ENCODE measurements at regions not wholly inside any gene's neighbourhood (a gene's known extent, or its start where the extent isn't known, plus 50 kb on each side); places are given as distances from the start of the nearest gene placed in this dataset.

- TF ChIP-seq YY1 (IDR thresholded peaks at IDR 0.05; ENCODE audit: low read depth, low read length) = no peak
- TF ChIP-seq KAT2A (conservative IDR thresholded peaks at IDR 0.05; ENCODE audit: control insufficient read depth, low read depth, low read length) = no peak
- TF ChIP-seq ZSCAN29 (IDR thresholded peaks at IDR 0.05) = no peak
- no peak for TF ChIP-seq USF2 (IDR thresholded peaks at IDR 0.05; ENCODE audit: borderline replicate concordance, low read depth, low read length)
- no peak for TF ChIP-seq IKZF2 (IDR thresholded peaks at IDR 0.05)
- TF ChIP-seq BACH1 (IDR thresholded peaks at IDR 0.05; ENCODE audit: borderline replicate concordance) = no peak
- TF ChIP-seq POLR2AphosphoS5 (IDR thresholded peaks at IDR 0.05; ENCODE audit: low read length) = no peak
- TF ChIP-seq CHD1 (IDR thresholded peaks at IDR 0.05; ENCODE audit: low read depth, low read length) = no peak
- TF ChIP-seq MYC (IDR thresholded peaks at IDR 0.05; ENCODE audit: insufficient read depth, insufficient read length, insufficient replicate concordance, low read length, severe bottlenecking) = no peak
- no peak for TF ChIP-seq TAF1 (IDR thresholded peaks at IDR 0.05; ENCODE audit: borderline replicate concordance, low read depth, low read length)
- TF ChIP-seq POLR2A (IDR thresholded peaks at IDR 0.05; ENCODE audit: low read depth, low read length) = no peak
- no peak for TF ChIP-seq ZBTB33 (IDR thresholded peaks at IDR 0.05)
- TF ChIP-seq NFYB (IDR thresholded peaks at IDR 0.05; ENCODE audit: insufficient read depth, low read depth, low read length) = peak; percentile 61; the same call in 1 of the 2 replicates
- peak; percentile 54; the same call in 1 of the 2 replicates for TF ChIP-seq FOXM1 (IDR thresholded peaks at IDR 0.05; ENCODE audit: low read depth, low read length)
- TF ChIP-seq NR2F1 (conservative IDR thresholded peaks at IDR 0.05) = no peak
- no peak for TF ChIP-seq GABPA (IDR thresholded peaks at IDR 0.05; ENCODE audit: low read depth)
- TF ChIP-seq IKZF1 (conservative IDR thresholded peaks at IDR 0.05) = no peak
- no peak for TF ChIP-seq ELK1 (IDR thresholded peaks at IDR 0.05; ENCODE audit: low read depth, low read length)
- peak; percentile 94 for TF ChIP-seq SPI1 (IDR thresholded peaks at IDR 0.05; ENCODE audit: borderline replicate concordance, insufficient read depth, low read depth, low read length)
- TF ChIP-seq E4F1 (IDR thresholded peaks at IDR 0.05; ENCODE audit: borderline replicate concordance, partially characterized antibody) = no peak
- no peak for TF ChIP-seq MXI1 (IDR thresholded peaks at IDR 0.05; ENCODE audit: low read depth, low read length)
- no peak for TF ChIP-seq POLR2AphosphoS2 (IDR thresholded peaks at IDR 0.05; ENCODE audit: low read depth, low read length)
- TF ChIP-seq ASH2L (IDR thresholded peaks at IDR 0.05; ENCODE audit: borderline replicate concordance, low read depth) = no peak
- no peak for TF ChIP-seq ZZZ3 (IDR thresholded peaks at IDR 0.05; ENCODE audit: control insufficient read depth, insufficient read length, low read depth)
- no peak for TF ChIP-seq CHD4 (IDR thresholded peaks at IDR 0.05)
- TF ChIP-seq RUNX3 (IDR thresholded peaks at IDR 0.05; ENCODE audit: low read length) = peak; percentile 38
- 0 out of 2 replicates have a peak, but pooled peaks have one; percentile 13 for TF ChIP-seq MEF2A (IDR thresholded peaks at IDR 0.05; ENCODE audit: insufficient read depth, low read depth, low read length)
These were observed 498.1 kb downstream of the LMO4 start (continued) for GRCh38 chr1:87826681-87827251.

Measured in GM12878 (cell line).